OCI-LY3 (cell line): ENCODE measurements at regions not wholly inside any gene's neighbourhood (a gene's known extent, or its start where the extent isn't known, plus 50 kb on each side); places are given as distances from the start of the nearest gene placed in this dataset.

ENCODE experiments used
- EZH2phosphoT487 ChIP-seq: fragments of 200-600 bp; shearing (Covaris generic); IDR thresholded peaks from 2 replicates; pipeline ENCODE4 v1.6.1; 2018; ENCODE audit warnings: antibody characterized with exemption, mixed run types, low read depth
- TF ChIP-seq, protein P1 (sequence below): fragments of 200-600, 300-600 bp; sonication (generic); IDR thresholded peaks from 2 replicates; pipeline ENCODE4 v1.5.1; 2014; ENCODE audit warnings: antibody characterized with exemption, low read length, low read depth

DNA sequence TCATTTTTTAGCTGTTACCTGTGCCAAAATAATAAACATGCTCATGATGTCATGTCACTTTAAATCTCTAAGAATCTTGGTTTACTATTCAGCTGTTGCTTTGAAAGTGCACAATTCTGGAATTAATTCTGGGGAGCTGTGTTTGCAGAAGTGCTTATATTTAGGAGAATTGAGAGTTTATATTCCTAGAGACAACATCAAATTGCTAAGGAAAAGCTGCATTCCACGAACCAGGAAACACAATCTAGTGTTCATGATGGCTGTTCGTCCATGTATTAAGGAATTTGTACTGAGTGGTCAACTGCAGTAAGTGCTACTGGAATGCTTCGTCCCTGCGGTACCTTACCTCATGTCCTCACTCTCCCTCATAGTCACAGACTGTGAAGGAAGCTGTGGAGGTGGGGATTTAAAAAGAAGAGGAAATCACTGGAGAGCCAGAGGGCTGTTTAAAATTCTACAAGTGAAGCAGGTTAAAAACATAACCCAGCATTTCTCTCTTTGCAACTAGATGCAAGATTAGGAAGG, 161.0 kb downstream of the TRMT11 start:
- TF ChIP-seq, protein P1, sequence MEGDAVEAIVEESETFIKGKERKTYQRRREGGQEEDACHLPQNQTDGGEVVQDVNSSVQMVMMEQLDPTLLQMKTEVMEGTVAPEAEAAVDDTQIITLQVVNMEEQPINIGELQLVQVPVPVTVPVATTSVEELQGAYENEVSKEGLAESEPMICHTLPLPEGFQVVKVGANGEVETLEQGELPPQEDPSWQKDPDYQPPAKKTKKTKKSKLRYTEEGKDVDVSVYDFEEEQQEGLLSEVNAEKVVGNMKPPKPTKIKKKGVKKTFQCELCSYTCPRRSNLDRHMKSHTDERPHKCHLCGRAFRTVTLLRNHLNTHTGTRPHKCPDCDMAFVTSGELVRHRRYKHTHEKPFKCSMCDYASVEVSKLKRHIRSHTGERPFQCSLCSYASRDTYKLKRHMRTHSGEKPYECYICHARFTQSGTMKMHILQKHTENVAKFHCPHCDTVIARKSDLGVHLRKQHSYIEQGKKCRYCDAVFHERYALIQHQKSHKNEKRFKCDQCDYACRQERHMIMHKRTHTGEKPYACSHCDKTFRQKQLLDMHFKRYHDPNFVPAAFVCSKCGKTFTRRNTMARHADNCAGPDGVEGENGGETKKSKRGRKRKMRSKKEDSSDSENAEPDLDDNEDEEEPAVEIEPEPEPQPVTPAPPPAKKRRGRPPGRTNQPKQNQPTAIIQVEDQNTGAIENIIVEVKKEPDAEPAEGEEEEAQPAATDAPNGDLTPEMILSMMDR, result no peak
- TF ChIP-seq EZH2phosphoT487, result no peak
